Heart left ventricle (tissue), 16 donors: ENCODE measurements at regions not wholly inside any gene's neighbourhood (a gene's known extent, or its start where the extent isn't known, plus 50 kb on each side); places are given as distances from the start of the nearest gene placed in this dataset.
"Not testable (repeated sequence)": the region's sequence is repeated elsewhere in the genome, so short reads cannot be mapped to it uniquely, and the experiment has no call there.

Source experiments
- ATAC-seq, 4 donors: fragments of 200-7000 bp; cut with Tn5 transposase; one replicate each; pipeline ENCODE4 v1.9.1; 2020 to 2022; ENCODE audit warnings: moderate library complexity in 4 of 4, mild to moderate bottlenecking in 3 of 4, moderate number of reproducible peaks in 1 of 4
- DNase-seq, 5 donors: peaks; one replicate each; pipeline ENCODE4 v3.0.0-alpha.2; 2020
- H3K27ac ChIP-seq, 12 donors: fragments of 200-600 bp; sonication (generic) in 4 of 12; one replicate each; pipeline versions ENCODE4 v1.5.0 to v1.8.0; 2016 to 2022; ENCODE audit warnings: mild to moderate bottlenecking in 2 of 12
- H3K27me3 ChIP-seq, 9 donors: fragments of 200-600 bp; sonication (generic) in 2 of 9; one replicate each; pipeline versions ENCODE4 v1.5.1 to v1.8.0; 2016 to 2022; ENCODE audit warnings: mild to moderate bottlenecking in 3 of 9
- H3K36me3 ChIP-seq, 9 donors: fragments of 200-600 bp; sonication (generic) in 2 of 9; one replicate each; pipeline versions ENCODE4 v1.5.0 to v1.8.0; 2018 to 2022; ENCODE audit warnings: mild to moderate bottlenecking in 2 of 9
- H3K4me1 ChIP-seq, 12 donors: fragments of 200-600 bp; sonication (generic) in 4 of 12; one replicate each; pipeline versions ENCODE4 v1.5.0 to v1.8.0; 2016 to 2022; ENCODE audit warnings: mild to moderate bottlenecking in 3 of 12
- H3K4me3 ChIP-seq, 12 donors: fragments of 200-600 bp; sonication (generic) in 4 of 12; one replicate each; pipeline versions ENCODE4 v1.5.0 to v1.8.0; 2017 to 2022; ENCODE audit warnings: mild to moderate bottlenecking in 9 of 12, moderate library complexity in 4 of 12
- H3K9me3 ChIP-seq, 12 donors: fragments of 200-600 bp; sonication (generic) in 4 of 12; one replicate each; pipeline versions ENCODE4 v1.5.0 to v1.8.0; 2016 to 2022; ENCODE audit warnings: mild to moderate bottlenecking in 1 of 12
- POLR2A ChIP-seq, 2 donors: fragments of 450-650 bp; IDR thresholded peaks; one replicate each; pipeline ENCODE4 v1.6.1; 2017; ENCODE audit warnings: antibody characterized with exemption in 2 of 2, mild to moderate bottlenecking in 2 of 2, moderate library complexity in 2 of 2
- WGBS, 4 donors: extraction: QIAGEN DNeasy Blood & Tissue Kit in 2 of 4; methylation state at CpG; one replicate each; pipeline versions ENCODE4 v1.1.5 to v1.1.7; 2013 to 2018; 5-methylcytosine and 5-hydroxymethylcytosine counted together
- intact Hi-C, 10 donors: fragments of 100-400 bp; cut with DNase I; formaldehyde crosslinking; loops; one replicate each; pipeline versions ENCODE4 v1.11.1 to v1.14.2; 2022
- TF ChIP-seq, protein P1 (sequence below), 12 donors: fragments of 200-600 bp; sonication (generic) in 4 of 12; IDR thresholded peaks; one replicate each; pipeline versions ENCODE4 v1.5.0 to v1.8.0; 2018 to 2022; ENCODE audit warnings: antibody characterized with exemption in 12 of 12, mild to moderate bottlenecking in 5 of 12
- donor health status: ischemic (EF 13 %, LVEDD 7.1; RV severe dilation, severe dysfunction).
- donor health status: healthy with polysubstance abuse.
- donor health status: DM: no; HTN: yes; CAD: no.
- donor health status: DM: no; HTN: no; CAD: no.
- donor health status: ischemic (EF 25% LVEDD 6.9; RV normal size, moderate dysfunction).
- donor health status: ischemic (EF 25% LVEDD 5.7; RV mildly dilated, moderate dysfunction).
- donor health status: healthy.
- donor health status: DM: yes; HTN: yes; CAD: no.
- donor health status: ischemic (EF 35%, LVEDD 5.7; RV mildly dilated, moderate dysfunction).
- donor health status: nonischemic (EF 11% LVEDD 7.7; RV severe dilation, severe dysfunction).
- donor health status: DM: yes; HTN: yes; CAD: no.
- donor health status: PGD.
- donor health status: ischemic (EF 29% LVEDD 5.4; RV normal size, mild dysfunction).
- donor health status: nonischemic (EF 23%, LVEDD 6.1; RV moderate dilation, normal function).

DNA sequence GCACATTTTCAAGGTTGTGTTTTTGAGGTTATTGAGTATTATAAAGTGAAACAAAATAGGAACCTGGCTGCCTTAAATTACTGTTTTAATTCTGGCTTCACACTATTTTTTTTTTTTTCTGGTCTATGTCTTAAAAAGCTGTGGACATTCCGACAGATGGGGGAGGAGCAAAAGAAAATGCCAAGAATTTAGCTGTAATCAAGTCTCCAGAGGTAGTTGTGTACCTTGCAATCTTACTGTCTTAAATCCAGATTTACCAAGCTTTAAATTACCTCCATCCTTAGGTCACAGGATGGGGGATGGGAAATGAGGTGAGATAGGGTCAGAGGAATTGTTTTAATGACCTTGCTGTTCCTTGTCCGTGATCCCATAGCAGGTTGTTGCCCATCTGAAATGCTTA is 182.8 kb downstream of the UTRN start:
- no peak overlapping the region for H3K27ac ChIP-seq
- WGBS, 4 donors: 91 to 93% (median 93%) methylated on average over 2 of the region's 2 CpGs
- TF ChIP-seq POLR2A (IDR thresholded peaks at IDR 0.05): no peak
- TF ChIP-seq, protein P1, sequence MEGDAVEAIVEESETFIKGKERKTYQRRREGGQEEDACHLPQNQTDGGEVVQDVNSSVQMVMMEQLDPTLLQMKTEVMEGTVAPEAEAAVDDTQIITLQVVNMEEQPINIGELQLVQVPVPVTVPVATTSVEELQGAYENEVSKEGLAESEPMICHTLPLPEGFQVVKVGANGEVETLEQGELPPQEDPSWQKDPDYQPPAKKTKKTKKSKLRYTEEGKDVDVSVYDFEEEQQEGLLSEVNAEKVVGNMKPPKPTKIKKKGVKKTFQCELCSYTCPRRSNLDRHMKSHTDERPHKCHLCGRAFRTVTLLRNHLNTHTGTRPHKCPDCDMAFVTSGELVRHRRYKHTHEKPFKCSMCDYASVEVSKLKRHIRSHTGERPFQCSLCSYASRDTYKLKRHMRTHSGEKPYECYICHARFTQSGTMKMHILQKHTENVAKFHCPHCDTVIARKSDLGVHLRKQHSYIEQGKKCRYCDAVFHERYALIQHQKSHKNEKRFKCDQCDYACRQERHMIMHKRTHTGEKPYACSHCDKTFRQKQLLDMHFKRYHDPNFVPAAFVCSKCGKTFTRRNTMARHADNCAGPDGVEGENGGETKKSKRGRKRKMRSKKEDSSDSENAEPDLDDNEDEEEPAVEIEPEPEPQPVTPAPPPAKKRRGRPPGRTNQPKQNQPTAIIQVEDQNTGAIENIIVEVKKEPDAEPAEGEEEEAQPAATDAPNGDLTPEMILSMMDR (IDR thresholded peaks at IDR 0.05): no peak
- no peak for ATAC-seq
- peaks cover 0 to 8% (median 0%) of the 10 kb centered on the region in 12 donors for H3K4me1 ChIP-seq
- H3K9me3 ChIP-seq: no peaks in the 10 kb centered on the region
- no peak overlapping the region for H3K4me3 ChIP-seq
- DNase-seq: no peak
- intact Hi-C loops: no loop called here
- no peaks in the 10 kb centered on the region for H3K27me3 ChIP-seq
- peaks cover 0 to 82% (median 68%) of the 10 kb centered on the region in 9 donors for H3K36me3 ChIP-seq

DNA sequence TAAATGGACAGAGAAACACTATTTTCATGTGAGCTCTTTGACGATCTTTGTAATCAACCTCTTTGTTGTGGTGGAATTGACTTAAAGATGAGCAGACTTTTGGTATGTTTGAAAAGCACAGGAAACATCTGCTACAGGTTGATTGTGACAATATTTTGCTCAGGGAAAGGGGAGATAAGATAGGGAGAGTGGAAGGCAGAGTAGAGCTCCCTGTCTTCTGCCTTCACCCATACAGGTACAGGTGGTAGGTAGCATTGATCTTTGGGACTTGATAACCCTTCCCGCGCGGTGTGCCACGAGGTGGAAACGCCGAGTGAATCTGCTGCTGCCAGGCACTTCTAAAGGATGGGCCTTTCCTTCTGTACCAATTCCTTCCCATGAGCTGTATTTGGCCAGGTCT is 183.6 kb downstream of the UTRN start:
- ATAC-seq: no peak
- no peak for DNase-seq
- intact Hi-C loops: no loop called here
- H3K4me1 ChIP-seq: peaks cover 0 to 8% (median 0%) of the 10 kb centered on the region in 12 donors
- 86 to 94% (median 89%) methylated on average over 7 of the region's 7 CpGs for WGBS, 4 donors
- H3K27me3 ChIP-seq: no peaks in the 10 kb centered on the region
- TF ChIP-seq, protein P1 (IDR thresholded peaks at IDR 0.05): no peak
- no peak for TF ChIP-seq POLR2A (IDR thresholded peaks at IDR 0.05)
- no peak overlapping the region for H3K27ac ChIP-seq
- no peaks in the 10 kb centered on the region for H3K9me3 ChIP-seq
- H3K4me3 ChIP-seq: no peak overlapping the region
- H3K36me3 ChIP-seq: peaks cover 0 to 82% (median 68%) of the 10 kb centered on the region in 9 donors

DNA sequence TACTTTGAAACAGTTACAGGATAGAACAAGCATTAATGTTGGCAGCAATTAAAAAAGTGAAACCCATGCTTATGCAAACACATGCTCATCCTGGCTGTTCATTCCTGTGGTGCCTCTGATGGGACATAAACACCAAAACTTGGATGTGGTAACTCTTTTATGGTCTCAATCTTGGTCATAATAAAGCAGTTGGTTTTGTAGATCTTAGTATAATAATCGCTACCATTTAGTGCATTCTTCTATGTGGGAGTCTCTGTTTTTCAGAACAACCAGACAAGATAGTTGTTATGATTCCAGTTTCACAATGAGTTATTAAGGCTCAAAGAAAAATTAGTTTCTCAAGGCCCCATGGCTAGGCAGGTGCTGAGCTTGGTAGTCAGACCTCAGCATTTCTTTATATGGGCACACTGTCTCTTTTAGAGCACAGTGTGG is 184.0 kb downstream of the UTRN start:
- no peak overlapping the region for H3K4me3 ChIP-seq
- peaks cover 0 to 82% (median 68%) of the 10 kb centered on the region in 9 donors for H3K36me3 ChIP-seq
- no peaks in the 10 kb centered on the region for H3K27me3 ChIP-seq
- TF ChIP-seq, protein P1 (IDR thresholded peaks at IDR 0.05): no peak
- TF ChIP-seq POLR2A (IDR thresholded peaks at IDR 0.05): no peak
- intact Hi-C loops: no loop called here
- 92 to 100% (median 98%) methylated on average over 1 of the region's 1 CpG for WGBS, 4 donors
- peaks cover 0 to 8% (median 0%) of the 10 kb centered on the region in 12 donors for H3K4me1 ChIP-seq
- H3K27ac ChIP-seq: no peak overlapping the region
- ATAC-seq (no peak), DNase-seq (no peak)
- no peaks in the 10 kb centered on the region for H3K9me3 ChIP-seq

DNA sequence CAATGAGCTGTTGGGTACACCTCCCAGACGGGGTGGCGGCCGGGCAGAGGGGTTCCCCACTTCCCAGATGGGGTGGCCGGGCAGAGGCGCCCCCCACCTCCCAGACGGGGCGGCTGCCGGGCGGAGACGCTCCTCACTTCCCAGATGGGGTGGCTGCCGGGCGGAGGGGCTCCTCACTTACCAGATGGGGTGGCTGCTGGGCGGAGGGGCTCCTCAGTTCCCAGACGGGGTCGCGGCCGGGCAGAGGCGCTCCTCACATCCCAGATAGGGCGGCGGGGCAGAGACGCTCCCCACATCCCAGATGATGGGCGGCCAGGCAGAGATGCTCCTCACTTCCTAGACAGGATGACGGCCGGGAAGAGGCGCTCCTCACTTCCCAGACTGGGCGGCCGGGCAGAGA is 185.1 kb downstream of the UTRN start:
- not testable (repeated sequence) for H3K27ac ChIP-seq, H3K4me1 ChIP-seq, DNase-seq, ATAC-seq, H3K27me3 ChIP-seq, H3K9me3 ChIP-seq, H3K4me3 ChIP-seq
- intact Hi-C loops: loop anchor here in 1 of 10 donors (10.0 kb wide), 1 partner anchor 185 kb away; the partner anchor contains the start of gene UTRN
- WGBS, 4 donors: 95 to 99% (median 98%) methylated on average over 23 to 27 of the region's 27 CpGs
- H3K36me3 ChIP-seq: peaks cover 0 to 82% (median 69%) of the 10 kb centered on the region in 9 donors

DNA sequence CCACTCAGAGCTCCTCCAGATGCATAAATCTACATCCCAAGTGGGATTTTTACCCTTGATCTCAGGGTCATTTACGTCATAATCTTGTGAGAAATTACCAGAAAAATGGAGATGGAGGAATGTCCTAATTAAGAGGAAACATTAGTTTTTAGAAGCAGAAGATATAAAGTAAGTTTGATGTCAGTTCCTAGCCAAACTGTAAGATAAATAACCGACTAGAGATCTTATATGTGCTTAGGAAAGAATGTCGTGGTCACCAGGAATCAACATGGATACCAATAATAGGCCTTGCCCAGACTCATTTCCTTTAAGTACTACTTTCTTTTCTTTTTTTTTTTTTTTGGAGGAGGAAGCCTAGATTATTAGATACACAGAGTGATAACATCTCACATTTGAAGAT is 186.9 kb downstream of the UTRN start:
- TF ChIP-seq, protein P1 (IDR thresholded peaks at IDR 0.05): no peak
- TF ChIP-seq POLR2A (IDR thresholded peaks at IDR 0.05): no peak
- intact Hi-C loops: loop anchor here in 1 of 10 donors (10.0 kb wide), 1 partner anchor 187 kb away; the partner anchor contains the start of gene UTRN
- DNase-seq (no peak), ATAC-seq (no peak)
- Histone ChIP-seq H3K27ac (no peak overlapping the region), H3K4me1 (peaks cover 0 to 7% (median 0%) of the 10 kb centered on the region in 12 donors), H3K9me3 (no peaks in the 10 kb centered on the region), H3K27me3 (no peaks in the 10 kb centered on the region), H3K36me3 (peaks cover 0 to 82% (median 69%) of the 10 kb centered on the region in 9 donors), H3K4me3 (no peak overlapping the region)
- 67 to 76% (median 75%) methylated on average over 3 of the region's 3 CpGs for WGBS, 4 donors
